Activated B cell treated with CpG ODN at 0.5 μM for 24 hours (primary cell): ENCODE measurements at regions not wholly inside any gene's neighbourhood (a gene's known extent, or its start where the extent isn't known, plus 50 kb on each side); places are given as distances from the start of the nearest gene placed in this dataset.

Experiments used
- ATAC-seq: fragments of 200-7000 bp; cut with Tn5 transposase; one replicate; pipeline ENCODE4 v1.10.0; 2021; ENCODE audit warnings: low read depth, mild to moderate bottlenecking, moderate library complexity
- CTCF ChIA-PET: fragments of 350-600 bp; sonication (Branson Sonifier 250); formaldehyde crosslinking; loops from one replicate; lab custom pipeline; 2021; ENCODE audit warnings: antibody characterized with exemption; lab: Charles Lee
- POLR2A ChIA-PET: fragments of 350-600 bp; sonication (Branson Sonifier 250); formaldehyde crosslinking; loops from one replicate; lab custom pipeline; 2021; ENCODE audit warnings: antibody characterized with exemption; lab: Charles Lee
- DNase-seq: peaks from one replicate; pipeline ENCODE4 v3.0.0; 2022
- H3K27ac Mint-ChIP-seq: one replicate; pipeline ENCODE4 v1.8.0; 2020; ENCODE audit warnings: mixed read lengths
- H3K27me3 Mint-ChIP-seq: one replicate; pipeline ENCODE4 v1.8.0; 2021; ENCODE audit warnings: mixed read lengths
- H3K36me3 Mint-ChIP-seq: one replicate; pipeline ENCODE4 v1.8.0; 2021; ENCODE audit warnings: low read depth, mixed read lengths
- H3K4me1 Mint-ChIP-seq: one replicate; pipeline ENCODE4 v1.8.0; 2021; ENCODE audit warnings: mixed read lengths
- H3K4me3 Mint-ChIP-seq: one replicate; pipeline ENCODE4 v1.8.0; 2020; ENCODE audit warnings: mild to moderate bottlenecking, mixed read lengths
- H3K9me3 Mint-ChIP-seq: one replicate; pipeline ENCODE4 v1.8.0; 2020; ENCODE audit warnings: mixed read lengths
- CTCF ChIP-seq: fragments of 200-600 bp; IDR thresholded peaks from one replicate; pipeline ENCODE4 v1.8.0; 2022; ENCODE audit warnings: antibody characterized with exemption, mild to moderate bottlenecking
- intact Hi-C: fragments of 100-400 bp; cut with micrococcal nuclease; formaldehyde crosslinking; loops from one replicate; pipeline ENCODE4 v1.15.1; 2024

- POLR2A ChIA-PET: no interaction called here
These were observed 80.2 kb downstream of the CHST1 start for GRCh38 chr11:45585205-45585604.

GRCh38 chr11:45583981-45584566 is 81.3 kb downstream of the CHST1 start:
- POLR2A ChIA-PET: no interaction called here
- peaks cover 26% of the 10 kb centered on the region for H3K27me3 Mint-ChIP-seq

More at GRCh38 chr11:45585205-45585604, 80.2 kb downstream of the CHST1 start:
- intact Hi-C loops: no loop called here
- Mint-ChIP-seq H3K4me1 (no peaks in the 10 kb centered on the region), H3K27me3 (peaks cover 22% of the 10 kb centered on the region), H3K9me3 (no peaks in the 10 kb centered on the region), H3K27ac (no peak overlapping the region), H3K36me3 (no peaks in the 10 kb centered on the region), H3K4me3 (no peak overlapping the region)
- CTCF ChIA-PET: no interaction called here
- no peak for TF ChIP-seq CTCF
- DNase-seq: no peak
- ATAC-seq: no peak

GRCh38 chr11:45580399-45580798 is 85.0 kb downstream of the CHST1 start:
- no peak for TF ChIP-seq CTCF
- Mint-ChIP-seq H3K27me3 (peaks cover 27% of the 10 kb centered on the region), H3K9me3 (no peaks in the 10 kb centered on the region), H3K4me3 (no peak overlapping the region), H3K27ac (no peak overlapping the region), H3K4me1 (no peaks in the 10 kb centered on the region), H3K36me3 (no peaks in the 10 kb centered on the region)
- intact Hi-C loops: no loop called here
- DNase-seq (no peak), ATAC-seq (no peak)
- ChIA-PET CTCF (no interaction called here), POLR2A (no interaction called here)

More at GRCh38 chr11:45583981-45584566, 81.3 kb downstream of the CHST1 start:
- Mint-ChIP-seq H3K9me3 (no peaks in the 10 kb centered on the region), H3K27ac (no peak overlapping the region), H3K4me3 (no peak overlapping the region), H3K36me3 (no peaks in the 10 kb centered on the region), H3K4me1 (no peaks in the 10 kb centered on the region)
- no peak for TF ChIP-seq CTCF
- ATAC-seq: no peak
- intact Hi-C loops: no loop called here
- CTCF ChIA-PET: no interaction called here
- DNase-seq: no peak

- no peaks in the 10 kb centered on the region for H3K4me1 Mint-ChIP-seq
- POLR2A ChIA-PET: no interaction called here
- H3K4me3 Mint-ChIP-seq: no peak overlapping the region
- no peak overlapping the region for H3K27ac Mint-ChIP-seq
- no peaks in the 10 kb centered on the region for H3K9me3 Mint-ChIP-seq
- CTCF ChIA-PET: no interaction called here
- ATAC-seq (no peak), DNase-seq (no peak)
- no peaks in the 10 kb centered on the region for H3K36me3 Mint-ChIP-seq
- no peak for TF ChIP-seq CTCF
- peaks cover 30% of the 10 kb centered on the region for H3K27me3 Mint-ChIP-seq
- intact Hi-C loops: no loop called here
These were observed 87.1 kb downstream of the CHST1 start for GRCh38 chr11:45578316-45578715.

GRCh38 chr11:45577752-45578151 is 87.7 kb downstream of the CHST1 start:
- CTCF ChIA-PET: no interaction called here
- TF ChIP-seq CTCF: no peak

More at GRCh38 chr11:45577752-45578151, 87.7 kb downstream of the CHST1 start:
- ATAC-seq: no peak
- H3K9me3 Mint-ChIP-seq: no peaks in the 10 kb centered on the region
- no peaks in the 10 kb centered on the region for H3K4me1 Mint-ChIP-seq
- no peak overlapping the region for H3K27ac Mint-ChIP-seq
- intact Hi-C loops: no loop called here
- DNase-seq: no peak
- POLR2A ChIA-PET: no interaction called here
- no peaks in the 10 kb centered on the region for H3K36me3 Mint-ChIP-seq
- no peak overlapping the region for H3K4me3 Mint-ChIP-seq
- peaks cover 30% of the 10 kb centered on the region for H3K27me3 Mint-ChIP-seq
